HG02870 (cell line): ENCODE measurements at regions not wholly inside any gene's neighbourhood (a gene's known extent, or its start where the extent isn't known, plus 50 kb on each side); places are given as distances from the start of the nearest gene placed in this dataset.
A peak's percentile ranks its signal among the peaks of the same experiment; 100 is the strongest.

ENCODE experiments used
- ATAC-seq: cut with Tn5 transposase; IDR thresholded peaks from one replicate; pipeline ENCODE4 v1.9.1; 2021; ENCODE audit warnings: mild to moderate bottlenecking, moderate library complexity; ENCODE audit not compliant: unreplicated experiment

DNA sequence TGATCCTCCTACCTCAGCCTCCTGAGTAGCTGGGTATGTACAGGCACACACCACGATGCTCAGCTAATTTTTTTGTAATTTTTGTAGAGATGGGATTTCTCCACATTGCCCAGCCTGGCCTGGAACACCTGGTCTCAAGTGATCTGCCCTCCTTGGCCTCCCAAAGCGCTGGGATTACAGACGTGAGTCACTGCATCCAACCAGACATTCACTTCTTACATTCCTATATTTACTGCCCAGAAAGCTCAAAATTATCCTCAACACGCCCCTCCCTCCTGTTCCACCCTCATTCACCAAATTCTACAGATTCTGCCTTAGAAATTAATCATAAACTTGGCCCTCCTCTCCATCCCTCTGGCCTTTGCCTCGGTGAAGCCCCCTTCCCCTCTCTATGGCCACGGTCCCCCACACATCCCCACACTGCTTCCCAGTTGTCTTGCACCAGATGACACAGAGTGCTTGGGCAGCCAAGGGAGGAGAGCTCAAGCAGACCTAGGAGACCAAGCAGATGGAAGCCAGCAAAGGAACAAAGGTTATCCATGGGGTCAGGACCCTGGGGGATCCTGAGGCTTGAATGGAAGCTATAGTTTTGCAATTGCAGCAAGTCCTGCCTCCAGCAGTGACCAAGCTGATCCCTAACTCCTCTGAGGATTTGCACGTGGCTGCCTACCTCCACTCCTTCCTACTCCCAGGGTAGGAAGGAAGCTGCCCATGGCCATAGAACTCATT lies 213.2 kb upstream of the FOXN3 start:
- no peak for ATAC-seq

DNA sequence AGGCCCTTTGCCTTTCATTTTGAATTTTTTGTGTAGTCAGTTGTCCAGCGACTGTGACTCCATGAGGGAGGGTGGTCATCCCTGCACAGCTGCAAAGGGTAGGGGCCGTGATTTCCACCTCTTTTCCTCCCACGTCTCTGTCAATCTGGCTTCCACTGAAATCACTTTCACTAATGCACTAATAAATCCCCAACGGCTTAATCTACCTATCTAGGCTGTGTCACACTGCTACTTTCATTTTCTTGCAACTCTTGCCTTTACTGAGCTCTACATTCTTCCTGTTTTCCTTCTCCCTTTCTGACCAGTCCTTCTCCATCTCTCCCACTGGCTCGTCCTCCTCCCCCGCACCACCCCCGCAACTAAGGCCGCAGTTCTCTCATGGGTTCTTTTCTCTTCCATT lies 212.3 kb upstream of the FOXN3 start:
- no peak for ATAC-seq

- ATAC-seq: no peak
These were observed 211.5 kb upstream of the FOXN3 start for GRCh38 chr14:89628521-89628920.

- ATAC-seq: no peak
These were observed 209.3 kb upstream of the FOXN3 start for GRCh38 chr14:89626233-89626806.

DNA sequence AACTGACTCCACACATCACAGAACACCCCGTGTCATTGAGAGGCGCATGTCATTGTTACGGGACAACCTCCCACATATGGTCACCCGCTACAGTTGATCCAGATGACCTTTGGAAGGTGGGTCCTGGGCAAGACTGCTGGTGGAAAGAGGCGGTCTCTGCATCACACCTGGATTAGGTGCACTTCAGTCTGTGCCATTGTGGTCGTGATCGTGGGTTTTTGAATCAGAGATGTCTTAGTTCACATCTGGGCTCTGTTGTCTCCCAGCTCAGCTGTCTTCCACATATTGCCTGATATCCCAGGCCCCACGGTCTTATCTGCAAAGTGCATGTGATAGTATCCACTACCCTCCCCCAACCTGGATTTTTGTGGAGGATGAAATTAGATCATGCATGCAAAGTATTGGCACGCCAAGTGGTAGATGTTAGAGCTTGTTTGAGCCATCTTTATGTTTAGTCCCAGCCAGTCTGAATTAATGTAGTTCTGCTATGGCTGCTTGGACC lies 208.7 kb upstream of the FOXN3 start:
- ATAC-seq: no peak

DNA sequence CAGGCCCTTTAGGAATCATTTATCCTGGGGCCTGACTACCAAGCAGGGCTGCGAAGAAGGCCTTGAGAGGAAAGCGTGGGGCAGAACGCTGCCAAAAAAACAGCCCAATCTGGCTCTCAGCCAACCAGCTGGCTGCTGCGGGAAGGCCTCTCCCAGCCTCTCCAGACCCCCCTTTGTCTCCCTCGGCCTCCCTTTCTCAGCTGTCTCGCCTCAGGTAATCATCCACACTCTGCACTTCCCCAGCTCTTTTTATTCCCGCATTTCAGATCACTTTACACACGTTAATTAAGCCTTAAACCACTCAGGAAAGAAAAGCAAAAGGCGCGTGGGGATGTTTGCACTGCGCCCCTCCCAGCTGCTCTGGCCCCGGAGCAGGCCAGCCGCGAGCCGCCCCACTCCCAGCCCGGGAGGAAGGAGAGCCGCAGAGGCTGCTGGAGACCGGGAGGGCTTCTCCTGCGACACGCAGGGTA lies 208.2 kb upstream of the FOXN3 start:
- no peak for ATAC-seq

DNA sequence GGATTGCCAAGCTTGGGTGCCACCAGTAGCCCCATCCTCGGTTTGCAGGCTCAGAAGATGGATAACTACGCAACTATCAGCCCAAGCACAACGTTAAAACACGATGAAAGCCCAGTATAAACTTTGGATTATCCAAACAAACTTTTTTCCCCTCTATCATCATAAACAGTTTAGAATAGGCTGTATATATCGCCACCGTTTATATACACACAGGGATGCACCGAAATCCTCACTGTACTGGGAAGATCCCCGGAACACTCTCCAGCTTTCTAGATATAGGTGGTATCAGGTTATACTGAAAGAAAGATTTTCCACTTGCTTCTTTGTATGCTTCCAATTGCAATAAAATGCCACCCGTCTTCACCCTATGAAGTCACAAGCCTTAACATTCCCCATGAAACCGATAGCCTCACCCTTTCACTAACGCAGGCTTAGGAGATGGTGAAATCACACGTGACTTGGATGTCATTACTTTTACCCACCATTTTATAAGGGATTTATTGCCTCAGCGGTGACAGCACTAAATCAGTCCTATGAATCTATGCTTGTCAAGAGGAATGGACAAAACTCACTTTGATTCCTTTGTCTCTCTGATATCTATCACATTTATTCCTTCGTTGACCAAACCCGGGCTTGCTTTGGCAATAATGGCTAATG lies 207.6 kb upstream of the FOXN3 start:
- no peak for ATAC-seq

DNA sequence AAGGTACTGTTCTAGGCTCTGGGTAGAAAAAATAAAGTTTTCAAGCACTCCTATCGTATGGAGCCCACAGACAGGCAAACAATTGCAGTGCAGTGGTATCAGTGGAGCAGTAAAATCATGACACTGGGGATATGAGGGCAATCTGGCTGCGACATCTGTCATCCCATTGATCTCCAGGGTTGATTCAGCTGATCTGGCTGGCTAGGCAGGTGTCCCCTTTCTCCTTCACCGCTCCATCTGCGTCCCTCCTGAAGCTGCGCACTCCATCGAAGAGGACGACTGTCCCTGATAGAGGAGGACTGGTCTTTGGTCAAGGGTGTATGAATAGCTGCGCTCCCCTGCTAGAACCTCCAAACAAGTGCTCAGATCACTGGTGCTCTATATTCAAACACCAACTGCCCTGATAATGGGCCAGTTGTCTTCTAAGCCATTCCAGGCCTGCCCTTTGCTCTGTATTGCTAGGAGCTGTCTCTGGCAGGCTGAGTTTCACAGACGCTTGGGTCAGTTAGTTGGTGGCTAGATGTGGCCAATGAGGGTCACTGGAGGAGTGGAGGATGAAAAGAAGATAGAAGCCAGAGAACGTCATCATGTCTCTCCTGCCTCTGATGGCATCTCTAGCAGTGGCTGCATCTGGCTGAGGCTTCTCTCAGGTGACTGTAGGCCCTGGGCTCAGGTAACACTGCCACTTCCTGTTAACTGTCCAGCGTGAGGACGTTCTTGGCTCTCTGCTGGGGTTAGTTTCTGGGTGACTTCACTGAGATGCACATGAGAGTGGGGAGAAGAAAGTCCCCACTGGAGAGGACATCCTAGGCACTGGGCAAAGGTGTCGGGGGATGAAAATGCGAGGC lies 205.0 kb upstream of the FOXN3 start:
- no peak for ATAC-seq

- ATAC-seq: no peak
These were observed 204.0 kb upstream of the FOXN3 start for GRCh38 chr14:89621009-89621421.

GRCh38 chr14:89620436-89620835 lies 203.4 kb upstream of the FOXN3 start:
- ATAC-seq: no peak

DNA sequence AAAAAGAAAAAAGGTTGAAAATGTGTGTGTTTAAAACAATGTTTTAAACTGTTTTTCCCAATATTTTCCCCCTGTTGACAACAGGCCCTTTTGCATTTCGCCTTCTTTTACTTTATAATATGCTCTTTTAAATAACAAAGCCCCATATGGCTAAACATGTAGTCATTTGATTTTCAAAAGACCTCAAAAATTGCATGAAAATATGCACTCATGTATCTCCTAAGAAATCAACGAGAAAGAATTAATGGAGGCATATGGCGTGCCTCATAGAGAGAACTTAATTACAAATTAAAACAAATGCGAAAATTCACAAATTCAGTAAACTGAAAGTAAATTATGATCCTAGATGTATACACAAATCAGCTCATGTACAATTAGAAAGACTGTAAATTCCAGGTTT lies 202.6 kb upstream of the FOXN3 start:
- ATAC-seq: no peak

GRCh38 chr14:89618811-89619551 lies 201.9 kb upstream of the FOXN3 start:
- ATAC-seq: peak; percentile 65

- no peak for ATAC-seq
These were observed 201.3 kb upstream of the FOXN3 start for GRCh38 chr14:89618330-89618708.

- peak; percentile 32 for ATAC-seq
These were observed 200.7 kb upstream of the FOXN3 start for GRCh38 chr14:89617481-89618329.

- ATAC-seq: peak; percentile 37
These were observed 199.9 kb upstream of the FOXN3 start for GRCh38 chr14:89616852-89617341.

DNA sequence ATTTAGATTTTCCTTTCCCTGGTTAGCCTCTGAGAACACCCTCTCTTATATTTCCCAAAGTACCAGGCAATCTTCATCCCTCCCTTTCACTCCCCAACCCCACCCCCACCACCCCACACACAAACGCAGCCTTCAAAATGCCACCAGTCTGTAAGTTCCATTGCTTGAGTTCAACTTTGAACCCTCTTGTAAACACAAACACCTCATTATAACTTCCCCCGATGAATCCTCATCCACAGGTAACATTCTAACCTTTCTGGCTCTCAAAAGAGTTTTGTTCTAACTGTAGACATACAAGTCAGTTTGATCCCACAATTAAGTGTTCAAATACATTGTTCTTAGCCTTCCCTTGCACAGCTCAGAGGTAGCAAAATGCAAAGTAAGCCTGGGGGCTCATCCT lies 199.4 kb upstream of the FOXN3 start:
- no peak for ATAC-seq

DNA sequence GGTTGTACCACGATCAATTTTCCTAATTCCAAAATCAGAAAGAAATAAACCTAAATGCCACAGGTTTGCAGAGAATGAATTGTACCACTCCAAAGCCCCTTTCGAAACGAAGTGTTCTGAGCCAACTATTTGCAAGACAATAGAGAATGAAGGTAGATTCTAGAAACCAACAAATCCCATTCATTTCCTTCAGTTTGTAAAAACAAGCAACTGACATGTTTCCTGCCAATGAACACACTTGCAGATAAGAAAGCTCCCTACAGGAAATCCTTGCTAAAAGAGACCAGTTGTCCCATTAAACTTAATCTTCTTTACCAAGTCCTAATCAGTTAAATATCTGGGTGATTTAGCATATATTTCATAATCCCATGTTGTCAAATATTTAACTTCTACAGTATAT lies 198.4 kb upstream of the FOXN3 start:
- ATAC-seq: no peak

DNA sequence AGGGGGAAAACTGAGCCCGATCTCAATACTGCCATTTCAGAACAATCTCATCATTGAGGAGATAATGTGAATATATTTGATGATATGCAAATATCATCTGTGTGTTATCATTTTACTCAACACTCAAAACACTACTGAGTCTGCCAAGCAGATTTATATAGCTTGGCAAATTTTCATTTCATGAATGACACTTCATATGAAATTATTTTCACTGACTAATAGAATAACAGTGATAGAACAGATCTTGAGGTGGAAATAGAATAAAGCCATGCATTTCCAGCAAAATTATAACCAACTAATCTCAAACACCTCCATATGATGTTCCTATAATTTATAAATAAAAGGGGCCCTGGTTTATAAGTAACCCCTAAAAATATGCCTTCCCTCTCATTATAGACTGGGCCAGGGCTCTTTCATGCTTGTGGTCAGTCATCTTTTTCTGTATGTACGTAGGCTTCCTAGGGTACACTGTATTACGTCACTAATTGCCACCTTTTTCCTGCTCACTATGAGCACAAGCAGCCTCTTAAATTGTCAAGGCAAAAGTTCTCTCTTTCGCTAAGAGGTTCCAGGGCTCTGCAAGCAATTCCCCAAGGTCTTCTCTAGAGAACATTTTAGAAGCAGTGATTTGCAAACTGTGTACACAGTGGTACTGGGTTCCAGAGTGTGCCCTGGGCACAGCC lies 197.1 kb upstream of the FOXN3 start:
- no peak for ATAC-seq
